ENCODE measurements at regions not wholly inside any gene's neighbourhood (a gene's known extent, or its start where the extent isn't known, plus 50 kb on each side); places are given as distances from the start of the nearest gene placed in this dataset.

DNA sequence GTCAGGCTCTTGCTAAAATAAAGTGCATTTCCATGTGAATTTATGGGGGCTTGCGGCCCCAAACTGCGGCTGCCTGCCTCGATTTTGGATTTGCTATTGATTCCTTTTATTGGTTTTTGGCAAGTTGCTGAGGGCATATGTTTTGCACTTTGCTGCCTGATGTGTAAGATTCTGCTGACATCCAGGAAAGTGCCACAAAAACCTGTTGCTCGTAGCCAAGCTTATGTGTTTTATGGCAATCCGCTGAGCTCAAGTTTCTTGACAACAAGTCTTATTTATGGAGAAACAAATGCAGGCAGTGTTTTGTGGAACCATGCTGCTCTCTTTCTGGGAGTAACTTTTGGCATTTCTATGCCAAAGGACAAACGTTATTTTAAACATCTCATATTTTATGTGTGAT is 97.3 kb upstream of the DDIT4L start:
- 73 to 76% methylated on average over 6 of the region's 6 CpGs for WGBS, 2 donors
- no peaks in the 10 kb centered on the region for H3K27me3 ChIP-seq
- no peaks in the 10 kb centered on the region for H3K36me3 ChIP-seq
- DNase-seq, result no peak
- H3K9me3 ChIP-seq, result no peaks in the 10 kb centered on the region
- no peak overlapping the region for H3K4me3 ChIP-seq
- H3K27ac ChIP-seq, result no peak overlapping the region
- no peak for TF ChIP-seq EP300 (IDR thresholded peaks at IDR 0.05)
- TF ChIP-seq POLR2A (IDR thresholded peaks at IDR 0.05), result no peak
- TF ChIP-seq, protein P1, sequence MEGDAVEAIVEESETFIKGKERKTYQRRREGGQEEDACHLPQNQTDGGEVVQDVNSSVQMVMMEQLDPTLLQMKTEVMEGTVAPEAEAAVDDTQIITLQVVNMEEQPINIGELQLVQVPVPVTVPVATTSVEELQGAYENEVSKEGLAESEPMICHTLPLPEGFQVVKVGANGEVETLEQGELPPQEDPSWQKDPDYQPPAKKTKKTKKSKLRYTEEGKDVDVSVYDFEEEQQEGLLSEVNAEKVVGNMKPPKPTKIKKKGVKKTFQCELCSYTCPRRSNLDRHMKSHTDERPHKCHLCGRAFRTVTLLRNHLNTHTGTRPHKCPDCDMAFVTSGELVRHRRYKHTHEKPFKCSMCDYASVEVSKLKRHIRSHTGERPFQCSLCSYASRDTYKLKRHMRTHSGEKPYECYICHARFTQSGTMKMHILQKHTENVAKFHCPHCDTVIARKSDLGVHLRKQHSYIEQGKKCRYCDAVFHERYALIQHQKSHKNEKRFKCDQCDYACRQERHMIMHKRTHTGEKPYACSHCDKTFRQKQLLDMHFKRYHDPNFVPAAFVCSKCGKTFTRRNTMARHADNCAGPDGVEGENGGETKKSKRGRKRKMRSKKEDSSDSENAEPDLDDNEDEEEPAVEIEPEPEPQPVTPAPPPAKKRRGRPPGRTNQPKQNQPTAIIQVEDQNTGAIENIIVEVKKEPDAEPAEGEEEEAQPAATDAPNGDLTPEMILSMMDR (IDR thresholded peaks at IDR 0.05), result no peak
- TF ChIP-seq POLR2AphosphoS5 (IDR thresholded peaks at IDR 0.05), result no peak
- no peaks in the 10 kb centered on the region for H3K4me1 ChIP-seq
- intact Hi-C loops (cut with DNase I), result no loop called here

DNA sequence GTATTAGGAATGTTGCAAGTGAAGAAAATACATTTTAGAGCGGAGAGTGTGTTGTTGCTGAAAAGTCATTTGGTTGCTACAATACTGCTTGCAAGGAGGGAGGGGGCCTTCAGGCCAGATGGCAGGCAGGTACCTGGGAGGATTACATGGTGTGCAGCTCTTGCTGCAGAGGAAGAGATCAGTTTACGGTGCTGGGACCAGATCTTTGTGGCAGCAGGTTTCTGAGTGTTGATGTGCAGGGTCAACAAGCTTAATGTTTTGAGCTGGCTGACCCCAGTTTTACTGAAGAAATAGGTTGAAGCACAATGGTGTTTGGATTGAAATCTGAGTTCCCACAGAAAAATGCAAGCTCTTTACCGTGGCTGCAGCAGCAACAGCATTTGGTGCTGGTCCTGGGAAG is 96.4 kb upstream of the DDIT4L start:
- TF ChIP-seq EP300 (IDR thresholded peaks at IDR 0.05) (no peak), POLR2AphosphoS5 (IDR thresholded peaks at IDR 0.05) (no peak), POLR2A (IDR thresholded peaks at IDR 0.05) (no peak)
- TF ChIP-seq, protein P1 (IDR thresholded peaks at IDR 0.05), result no peak
- 58 to 73% methylated on average over 3 of the region's 3 CpGs for WGBS, 2 donors
- no peaks in the 10 kb centered on the region for H3K9me3 ChIP-seq
- H3K4me3 ChIP-seq, result no peak overlapping the region
- intact Hi-C loops (cut with DNase I), result no loop called here
- H3K4me1 ChIP-seq, result no peaks in the 10 kb centered on the region
- no peaks in the 10 kb centered on the region for H3K27me3 ChIP-seq
- H3K36me3 ChIP-seq, result no peaks in the 10 kb centered on the region
- no peak for DNase-seq
- H3K27ac ChIP-seq, result no peak overlapping the region

DNA sequence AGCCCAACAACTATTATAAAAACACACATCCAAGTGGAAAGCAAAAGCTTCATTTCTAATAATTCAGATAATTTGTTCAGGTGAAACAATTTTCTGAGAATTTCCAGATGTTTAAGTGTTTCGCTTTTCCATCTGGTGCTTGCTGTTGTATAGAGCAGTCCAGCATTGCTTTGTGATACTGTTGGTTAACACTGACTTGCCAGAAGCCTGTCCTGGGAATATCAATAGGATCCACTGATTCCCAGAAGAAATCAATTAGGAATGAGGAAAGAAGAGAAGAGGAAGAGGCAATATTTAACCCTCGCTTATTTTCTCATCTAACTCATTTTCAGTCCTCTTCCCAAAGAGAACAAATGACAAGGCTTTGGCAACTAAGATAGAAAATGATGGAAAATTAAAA is 94.9 kb upstream of the DDIT4L start:
- TF ChIP-seq POLR2AphosphoS5 (IDR thresholded peaks at IDR 0.05) (no peak), POLR2A (IDR thresholded peaks at IDR 0.05) (no peak), EP300 (IDR thresholded peaks at IDR 0.05) (no peak)
- TF ChIP-seq, protein P1 (IDR thresholded peaks at IDR 0.05), result no peak
- 90 to 95% methylated on average over 2 of the region's 2 CpGs for WGBS, 2 donors
- DNase-seq, result no peak
- no peak overlapping the region for H3K4me3 ChIP-seq
- H3K4me1 ChIP-seq, result no peaks in the 10 kb centered on the region
- intact Hi-C loops (cut with DNase I), result no loop called here
- no peaks in the 10 kb centered on the region for H3K27me3 ChIP-seq
- no peaks in the 10 kb centered on the region for H3K9me3 ChIP-seq
- no peak overlapping the region for H3K27ac ChIP-seq
- no peaks in the 10 kb centered on the region for H3K36me3 ChIP-seq

DNA sequence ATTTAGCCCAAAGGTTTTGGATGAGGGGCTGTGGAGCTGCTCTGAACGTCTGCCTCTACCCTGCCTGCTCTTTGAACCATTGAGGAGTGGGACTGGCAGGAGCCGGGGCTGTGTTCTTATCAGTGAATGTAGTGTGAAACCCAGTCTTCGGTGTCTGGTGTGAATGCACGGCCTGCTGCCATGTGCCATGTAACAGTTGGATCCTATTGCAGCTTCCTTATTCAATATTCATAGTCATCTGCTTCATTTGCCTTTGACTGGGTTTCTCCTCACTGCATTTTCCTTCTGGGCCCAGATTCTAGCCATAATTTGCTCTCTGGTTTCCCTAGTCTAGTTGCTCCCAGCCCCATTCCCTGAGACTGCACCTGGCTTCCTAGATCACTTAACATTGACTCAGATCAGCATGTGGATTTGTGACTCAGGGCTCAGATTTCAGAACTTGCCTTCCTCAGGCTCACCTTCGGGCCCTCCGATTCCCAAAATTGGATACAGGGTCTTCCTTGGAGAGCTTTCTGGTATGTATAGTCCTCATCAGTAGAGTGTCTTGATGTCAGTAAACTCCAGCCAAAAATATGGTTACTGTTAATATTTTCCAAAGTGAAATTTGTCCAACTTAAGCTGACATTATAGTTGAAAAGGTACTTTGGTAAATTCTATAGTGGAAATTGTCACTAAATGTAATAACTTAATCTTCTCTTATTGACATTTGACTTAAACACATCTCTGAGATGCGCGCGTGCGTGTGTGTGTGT is 94.0 kb upstream of the DDIT4L start:
- Histone ChIP-seq H3K9me3 (no peaks in the 10 kb centered on the region), H3K27me3 (no peaks in the 10 kb centered on the region), H3K4me1 (no peaks in the 10 kb centered on the region), H3K27ac (no peak overlapping the region), H3K4me3 (no peak overlapping the region), H3K36me3 (no peaks in the 10 kb centered on the region)
- intact Hi-C loops (cut with DNase I), result no loop called here
- TF ChIP-seq POLR2AphosphoS5 (IDR thresholded peaks at IDR 0.05) (no peak), EP300 (IDR thresholded peaks at IDR 0.05) (no peak), POLR2A (IDR thresholded peaks at IDR 0.05) (no peak)
- TF ChIP-seq, protein P1 (IDR thresholded peaks at IDR 0.05), result no peak
- DNase-seq, result no peak
- 77 to 85% methylated on average over 10 of the region's 10 CpGs for WGBS, 2 donors

DNA sequence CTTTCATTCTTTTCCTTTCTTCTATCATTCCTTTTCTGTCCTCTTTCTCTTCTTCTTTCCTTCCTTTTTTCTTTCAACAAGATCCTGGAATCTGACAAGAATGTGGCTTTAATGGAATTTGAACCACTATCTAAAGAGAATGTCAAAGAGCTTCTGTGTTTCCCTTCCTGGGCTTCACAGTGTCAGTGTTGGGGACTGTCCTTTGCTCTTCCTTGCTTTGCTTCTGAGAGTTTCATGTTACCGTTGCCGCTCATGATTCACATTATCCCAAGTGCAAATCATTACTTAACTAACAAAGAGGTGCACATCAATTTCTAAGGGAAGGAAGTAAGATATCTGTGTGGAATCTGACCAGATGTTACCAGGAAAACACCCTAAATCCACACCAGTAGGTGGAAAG is 90.5 kb upstream of the DDIT4L start:
- DNase-seq, result no peak
- Histone ChIP-seq H3K4me1 (no peaks in the 10 kb centered on the region), H3K27ac (no peak overlapping the region), H3K4me3 (no peak overlapping the region), H3K9me3 (no peaks in the 10 kb centered on the region), H3K36me3 (no peaks in the 10 kb centered on the region), H3K27me3 (no peaks in the 10 kb centered on the region)
- intact Hi-C loops (cut with DNase I), result no loop called here
- WGBS, 2 donors, result 73 to 88% methylated on average over 2 of the region's 2 CpGs
- TF ChIP-seq POLR2AphosphoS5 (IDR thresholded peaks at IDR 0.05), result no peak
- TF ChIP-seq POLR2A (IDR thresholded peaks at IDR 0.05), result no peak
- TF ChIP-seq, protein P1 (IDR thresholded peaks at IDR 0.05), result no peak
- TF ChIP-seq EP300 (IDR thresholded peaks at IDR 0.05), result no peak

Data from sigmoid colon (tissue), 6 donors.